ENCODE measurements at regions not wholly inside any gene's neighbourhood (a gene's known extent, or its start where the extent isn't known, plus 50 kb on each side); places are given as distances from the start of the nearest gene placed in this dataset.
"Not testable (repeated sequence)": the region's sequence is repeated elsewhere in the genome, so short reads cannot be mapped to it uniquely, and the experiment has no call there.

DNA sequence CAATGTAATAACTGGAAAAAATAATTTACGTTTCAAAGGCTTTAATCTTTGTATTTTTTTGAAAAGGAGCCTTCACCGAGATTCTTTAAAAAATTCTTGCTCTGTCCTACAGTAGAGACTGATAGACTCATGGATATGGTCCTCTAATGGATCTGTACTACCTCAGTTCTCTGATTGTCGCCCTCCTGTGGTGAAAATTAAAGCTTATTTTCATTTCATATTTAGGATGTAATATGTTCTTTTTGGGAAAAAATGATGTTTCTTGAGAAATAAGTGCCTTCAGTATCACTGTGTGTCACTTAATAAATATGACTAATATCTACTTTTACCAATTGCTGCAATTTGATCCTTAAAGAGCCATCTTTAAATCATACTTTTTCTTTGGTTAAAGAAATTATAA, 4593.3 kb upstream of the OR11H1 start:
- H4K20me1 ChIP-seq (ENCODE audit: insufficient read depth, low read length); H3K4me3 ChIP-seq (ENCODE audit: low read depth, low read length, poor library complexity, severe bottlenecking); intact Hi-C loops (cut with micrococcal nuclease; ENCODE audit: unreplicated experiment); H3K9me3 ChIP-seq (ENCODE audit: low read length); CTCF ChIA-PET (ENCODE audit: unreplicated experiment); H3K27ac ChIP-seq (ENCODE audit: low read depth, low read length, poor library complexity, severe bottlenecking); H3K36me3 ChIP-seq (ENCODE audit: insufficient read depth, low read length); H3K4me2 ChIP-seq (ENCODE audit: low read length); BruUV-seq (replicated peaks); H3K4me1 ChIP-seq (ENCODE audit: insufficient read depth, low read length, poor library complexity, severe bottlenecking); DNase-seq (ENCODE audit: low spot score); H2AFZ ChIP-seq (ENCODE audit: low read length); POLR2A ChIA-PET; H3K9me2 ChIP-seq (ENCODE audit: insufficient read depth, low read length); H3K79me2 ChIP-seq (ENCODE audit: insufficient read depth, low read depth, low read length): not testable (repeated sequence)
- TF ChIP-seq, protein P1, sequence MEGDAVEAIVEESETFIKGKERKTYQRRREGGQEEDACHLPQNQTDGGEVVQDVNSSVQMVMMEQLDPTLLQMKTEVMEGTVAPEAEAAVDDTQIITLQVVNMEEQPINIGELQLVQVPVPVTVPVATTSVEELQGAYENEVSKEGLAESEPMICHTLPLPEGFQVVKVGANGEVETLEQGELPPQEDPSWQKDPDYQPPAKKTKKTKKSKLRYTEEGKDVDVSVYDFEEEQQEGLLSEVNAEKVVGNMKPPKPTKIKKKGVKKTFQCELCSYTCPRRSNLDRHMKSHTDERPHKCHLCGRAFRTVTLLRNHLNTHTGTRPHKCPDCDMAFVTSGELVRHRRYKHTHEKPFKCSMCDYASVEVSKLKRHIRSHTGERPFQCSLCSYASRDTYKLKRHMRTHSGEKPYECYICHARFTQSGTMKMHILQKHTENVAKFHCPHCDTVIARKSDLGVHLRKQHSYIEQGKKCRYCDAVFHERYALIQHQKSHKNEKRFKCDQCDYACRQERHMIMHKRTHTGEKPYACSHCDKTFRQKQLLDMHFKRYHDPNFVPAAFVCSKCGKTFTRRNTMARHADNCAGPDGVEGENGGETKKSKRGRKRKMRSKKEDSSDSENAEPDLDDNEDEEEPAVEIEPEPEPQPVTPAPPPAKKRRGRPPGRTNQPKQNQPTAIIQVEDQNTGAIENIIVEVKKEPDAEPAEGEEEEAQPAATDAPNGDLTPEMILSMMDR (conservative IDR thresholded peaks at IDR 0.05; ENCODE audit: low read length) = peak; percentile 63

DNA sequence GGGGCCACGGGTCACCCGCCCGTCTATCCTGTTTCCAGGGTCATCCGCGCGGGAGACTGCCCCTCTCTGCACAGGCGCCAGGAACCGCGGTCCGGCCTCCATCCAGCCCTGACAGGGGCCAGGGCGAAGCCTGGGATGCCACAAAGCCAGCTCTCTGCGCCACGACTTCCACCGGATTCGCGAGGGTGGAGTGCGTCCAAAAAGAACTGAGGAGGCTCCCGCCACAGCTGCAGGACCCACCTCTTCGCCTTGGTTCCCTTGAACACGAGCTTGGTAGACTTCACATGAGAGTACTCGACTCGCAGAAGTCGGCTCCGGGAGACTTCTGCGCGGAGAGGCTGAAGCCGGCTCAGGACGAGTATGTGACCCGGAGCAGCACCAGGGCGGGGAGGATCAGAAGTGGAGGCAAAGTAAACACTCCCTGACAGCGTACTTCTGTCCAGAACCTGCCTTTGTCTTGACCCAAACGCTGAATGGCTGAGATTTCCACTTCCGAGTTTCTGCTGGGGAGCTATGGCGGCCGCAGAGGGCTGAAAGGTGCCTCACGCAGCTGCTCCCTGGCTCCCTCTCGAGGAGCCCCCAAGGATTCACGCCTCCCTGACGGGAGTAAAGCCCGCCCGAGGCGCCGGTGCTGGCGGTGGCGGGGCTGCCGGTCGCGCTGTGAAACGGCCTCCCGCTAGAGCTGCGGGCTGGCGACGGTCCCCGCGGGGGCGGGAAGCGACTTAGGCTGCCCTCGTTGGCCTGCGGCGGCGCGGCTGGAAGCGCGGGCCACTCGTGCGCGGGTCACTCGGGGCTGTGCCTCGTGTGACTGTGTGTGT, 4566.7 kb upstream of the OR11H1 start:
- ChIA-PET POLR2A (no interaction called here), CTCF (ENCODE audit: unreplicated experiment) (no interaction called here)
- DNase-seq (ENCODE audit: low spot score) = no peak
- H3K4me2 ChIP-seq (ENCODE audit: low read length) = no peak overlapping the region
- intact Hi-C loops (cut with micrococcal nuclease; ENCODE audit: unreplicated experiment) = no loop called here
- H3K79me2 ChIP-seq (ENCODE audit: insufficient read depth, low read depth, low read length) = no peaks in the 10 kb centered on the region
- H3K27ac ChIP-seq (ENCODE audit: low read depth, low read length, poor library complexity, severe bottlenecking) = no peak overlapping the region
- no TSS peak for BruUV-seq (replicated peaks)
- no peak overlapping the region for H2AFZ ChIP-seq (ENCODE audit: low read length)
- H3K9me3 ChIP-seq (ENCODE audit: low read length) = 0 out of 2 replicates have a peak, but pooled peaks cover 7% of the 10 kb centered on the region
- no peaks in the 10 kb centered on the region for H3K4me1 ChIP-seq (ENCODE audit: insufficient read depth, low read length, poor library complexity, severe bottlenecking)
- no peaks in the 10 kb centered on the region for H4K20me1 ChIP-seq (ENCODE audit: insufficient read depth, low read length)
- no peak overlapping the region for H3K4me3 ChIP-seq (ENCODE audit: low read depth, low read length, poor library complexity, severe bottlenecking)
- no peaks in the 10 kb centered on the region for H3K9me2 ChIP-seq (ENCODE audit: insufficient read depth, low read length)
- H3K36me3 ChIP-seq (ENCODE audit: insufficient read depth, low read length) = no peaks in the 10 kb centered on the region
- TF ChIP-seq, protein P1 (conservative IDR thresholded peaks at IDR 0.05; ENCODE audit: low read length) = no peak
- TF ChIP-seq EZH2phosphoT487 (IDR thresholded peaks at IDR 0.05; ENCODE audit: borderline replicate concordance, low read depth, low read length) = no peak

DNA sequence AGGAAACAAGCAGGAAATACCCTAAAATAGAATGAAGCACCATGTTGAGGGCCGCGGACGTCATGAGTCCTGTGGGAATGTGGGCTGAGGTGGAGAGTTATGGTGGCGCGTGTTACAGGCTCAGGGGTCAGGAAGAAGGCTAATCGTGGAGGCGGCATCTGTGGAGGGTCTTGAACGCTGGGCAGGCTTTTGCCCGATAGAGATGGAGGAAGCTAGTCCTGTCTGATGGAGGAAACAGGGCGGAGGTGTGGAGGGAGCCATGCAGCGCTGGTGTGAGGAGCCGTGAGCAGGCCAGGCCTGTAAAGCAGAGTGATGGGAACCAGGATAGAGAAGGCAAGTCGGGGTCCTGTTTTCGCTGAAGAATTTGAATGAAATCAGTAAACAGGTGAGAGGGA, 4566.1 kb upstream of the OR11H1 start:
- H3K4me2 ChIP-seq (ENCODE audit: low read length); H4K20me1 ChIP-seq (ENCODE audit: insufficient read depth, low read length); H3K27ac ChIP-seq (ENCODE audit: low read depth, low read length, poor library complexity, severe bottlenecking); H3K4me1 ChIP-seq (ENCODE audit: insufficient read depth, low read length, poor library complexity, severe bottlenecking); H3K9me2 ChIP-seq (ENCODE audit: insufficient read depth, low read length); POLR2A ChIA-PET; H3K36me3 ChIP-seq (ENCODE audit: insufficient read depth, low read length); DNase-seq (ENCODE audit: low spot score); intact Hi-C loops (cut with micrococcal nuclease; ENCODE audit: unreplicated experiment); CTCF ChIA-PET (ENCODE audit: unreplicated experiment); H3K79me2 ChIP-seq (ENCODE audit: insufficient read depth, low read depth, low read length); H3K9me3 ChIP-seq (ENCODE audit: low read length); H3K4me3 ChIP-seq (ENCODE audit: low read depth, low read length, poor library complexity, severe bottlenecking); BruUV-seq (replicated peaks); H2AFZ ChIP-seq (ENCODE audit: low read length): not testable (repeated sequence)

Data from OCI-LY7 (cell line).